ACHN (cell line): ENCODE measurements at regions not wholly inside any gene's neighbourhood (a gene's known extent, or its start where the extent isn't known, plus 50 kb on each side); places are given as distances from the start of the nearest gene placed in this dataset.

ENCODE experiments used
- DNase-seq: peaks from one replicate; pipeline ENCODE4 v3.0.0-alpha.2; 2015
- in situ Hi-C: cut with HindIII; loops from 2 replicates; pipeline ENCODE4 v1.10.0; 2017; ENCODE audit warnings: low sequenced_read_pairs, low pct_ligation_motif_present, low pct_unique_long_range_greater_than_20kb

GRCh38 chr17:13085578-13085977, 67.8 kb upstream of the ELAC2 start:
- no peak for DNase-seq
- in situ Hi-C loops, result no loop called here

- no peak for DNase-seq
- in situ Hi-C loops, result no loop called here
Measured at GRCh38 chr17:13084420-13084819, 66.6 kb upstream of the ELAC2 start.

DNA sequence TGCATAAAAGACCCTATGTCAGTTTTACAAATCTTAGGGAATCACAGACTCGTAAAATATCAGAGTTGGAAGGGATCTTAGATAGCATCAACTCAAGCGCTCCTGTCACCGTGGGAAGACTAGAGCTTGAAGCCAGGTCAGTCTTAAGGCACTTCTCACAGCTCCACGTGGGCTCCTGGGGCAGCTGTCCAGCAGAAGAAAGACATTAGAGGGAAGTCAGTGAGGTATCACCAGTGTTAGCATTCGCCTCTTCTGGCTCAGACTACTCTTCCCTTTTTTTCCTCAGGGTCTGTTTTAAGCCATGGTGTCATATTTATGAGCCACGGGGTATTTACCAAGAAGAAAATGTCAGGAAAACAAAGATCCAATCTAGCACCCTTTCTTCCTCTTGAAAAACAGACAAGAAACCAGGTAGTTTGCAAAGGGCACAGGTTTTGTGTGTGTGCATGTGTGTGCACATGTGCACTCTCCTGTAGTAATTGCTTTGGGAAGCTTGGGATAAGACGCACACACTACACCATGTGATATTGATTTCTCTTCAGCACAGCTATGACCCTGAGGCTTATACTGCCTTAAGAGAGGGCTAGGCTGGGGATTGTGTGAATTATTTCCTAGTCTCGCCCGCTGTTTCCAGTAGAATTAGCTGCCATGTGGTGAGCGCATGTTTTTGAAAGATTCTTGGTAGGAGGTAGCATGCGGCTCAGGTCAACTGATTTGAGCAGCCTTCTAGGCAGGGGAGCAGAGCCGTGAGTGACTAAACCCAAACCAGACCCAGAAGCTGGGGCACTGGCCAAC, 61.0 kb upstream of the ELAC2 start:
- no peak for DNase-seq
- in situ Hi-C loops, result no loop called here

GRCh38 chr17:13076905-13077304, 59.1 kb upstream of the ELAC2 start:
- DNase-seq, result no peak
- in situ Hi-C loops, result no loop called here

- no peak for DNase-seq
Measured at GRCh38 chr17:13074026-13074425, 56.2 kb upstream of the ELAC2 start.

GRCh38 chr17:13073018-13073417, 55.2 kb upstream of the ELAC2 start:
- in situ Hi-C loops, result no loop called here
- DNase-seq, result no peak

More at GRCh38 chr17:13074026-13074425, 56.2 kb upstream of the ELAC2 start:
- in situ Hi-C loops, result no loop called here

- in situ Hi-C loops, result no loop called here
- no peak for DNase-seq
Measured at GRCh38 chr17:13070732-13071131, 52.9 kb upstream of the ELAC2 start.

DNA sequence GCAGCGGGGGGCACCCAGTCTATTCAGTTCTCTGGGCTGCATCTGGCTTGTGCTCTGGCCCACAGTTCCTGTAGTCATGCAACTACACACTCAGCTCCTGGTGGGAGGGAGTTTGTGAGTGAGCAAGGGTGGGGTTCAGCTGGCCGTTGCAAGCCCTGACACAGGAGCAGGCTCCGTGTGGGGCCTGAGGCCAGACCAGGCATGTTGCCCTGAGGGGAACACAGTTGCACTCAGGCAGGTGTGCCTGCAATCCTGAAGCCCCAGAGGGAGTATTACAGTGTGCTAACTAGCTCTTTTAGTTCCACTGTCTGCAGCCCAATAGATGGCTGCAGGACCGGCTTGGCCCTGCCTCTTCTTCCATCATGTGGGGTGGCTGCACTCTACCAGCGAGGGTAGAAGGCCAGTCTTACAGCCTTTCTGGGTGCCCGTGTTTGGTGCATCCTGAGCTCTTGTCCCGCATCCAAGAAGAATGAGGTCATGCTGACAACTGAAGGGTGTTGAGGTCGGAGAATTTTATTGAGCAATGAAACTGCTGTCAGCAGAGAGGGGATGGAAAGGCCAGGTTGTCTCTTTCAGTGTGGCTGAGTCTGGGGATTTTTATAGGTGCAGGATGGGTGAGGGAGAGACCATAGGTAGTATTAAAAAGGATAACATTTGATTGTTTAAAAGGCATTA, 49.9 kb upstream of the ELAC2 start:
- in situ Hi-C loops, result no loop called here
- no peak for DNase-seq
